Cardiac muscle cell (in vitro differentiated cells and primary cell): ENCODE measurements at regions not wholly inside any gene's neighbourhood (a gene's known extent, or its start where the extent isn't known, plus 50 kb on each side); places are given as distances from the start of the nearest gene placed in this dataset.

Experiments
- DNase-seq, 2 donors: peaks; one replicate each; pipeline versions ENCODE4 v3.0.0 to v3.0.0-alpha.2; 2010 to 2017; ENCODE audit warnings: low read depth in 1 of 2, low spot score in 1 of 2
- H3K27ac ChIP-seq: fragments of 200-600 bp; sonication (generic); 2 replicates; pipeline ENCODE4 v1.5.1; 2016
- H3K27me3 ChIP-seq: fragments of 200-600 bp; sonication (generic); 2 replicates; pipeline ENCODE4 v1.6.0; 2016; ENCODE audit warnings: control low read depth
- H3K36me3 ChIP-seq: fragments of 200-600 bp; sonication (generic); 2 replicates; pipeline ENCODE4 v1.5.1; 2016; ENCODE audit warnings: control low read depth
- H3K4me1 ChIP-seq: fragments of 200-600 bp; sonication (generic); 2 replicates; pipeline ENCODE4 v1.8.1; 2017; ENCODE audit warnings: low read depth, mild to moderate bottlenecking, mixed run types
- H3K4me3 ChIP-seq: fragments of 200-600 bp; sonication (generic); 2 replicates; pipeline ENCODE4 v1.5.1; 2016; ENCODE audit warnings: mild to moderate bottlenecking
- H3K9me3 ChIP-seq: fragments of 200-600 bp; sonication (generic); 2 replicates; pipeline ENCODE4 v1.5.1; 2017; ENCODE audit warnings: low read depth, mild to moderate bottlenecking, control low read depth
- TF ChIP-seq, protein P1 (sequence below): IDR thresholded peaks from 2 replicates; pipeline ENCODE4 v1.5.1; 2012; ENCODE audit warnings: low read depth, mild to moderate bottlenecking, low read length

DNA sequence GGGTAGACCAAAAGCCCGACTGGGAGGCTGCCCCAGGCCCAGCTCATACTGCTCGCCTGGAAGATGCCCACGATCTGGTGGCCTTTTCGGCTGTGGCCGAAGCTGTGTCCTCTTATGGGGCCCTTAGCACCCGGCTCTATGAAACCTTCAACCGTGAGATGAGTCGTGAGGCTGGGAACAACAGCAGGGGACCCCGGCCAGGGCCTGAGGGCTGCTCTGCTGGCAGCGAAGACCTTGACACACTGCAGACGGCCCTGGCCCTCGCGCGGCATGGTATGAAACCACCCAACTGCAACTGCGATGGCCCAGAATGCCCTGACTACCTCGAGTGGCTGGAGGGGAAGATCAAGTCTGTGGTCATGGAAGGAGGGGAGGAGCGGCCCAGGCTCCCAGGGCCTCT, 61.7 kb downstream of the TET3 start:
- no peak for DNase-seq
- no peaks in the 10 kb centered on the region for H3K27me3 ChIP-seq
- TF ChIP-seq, protein P1, sequence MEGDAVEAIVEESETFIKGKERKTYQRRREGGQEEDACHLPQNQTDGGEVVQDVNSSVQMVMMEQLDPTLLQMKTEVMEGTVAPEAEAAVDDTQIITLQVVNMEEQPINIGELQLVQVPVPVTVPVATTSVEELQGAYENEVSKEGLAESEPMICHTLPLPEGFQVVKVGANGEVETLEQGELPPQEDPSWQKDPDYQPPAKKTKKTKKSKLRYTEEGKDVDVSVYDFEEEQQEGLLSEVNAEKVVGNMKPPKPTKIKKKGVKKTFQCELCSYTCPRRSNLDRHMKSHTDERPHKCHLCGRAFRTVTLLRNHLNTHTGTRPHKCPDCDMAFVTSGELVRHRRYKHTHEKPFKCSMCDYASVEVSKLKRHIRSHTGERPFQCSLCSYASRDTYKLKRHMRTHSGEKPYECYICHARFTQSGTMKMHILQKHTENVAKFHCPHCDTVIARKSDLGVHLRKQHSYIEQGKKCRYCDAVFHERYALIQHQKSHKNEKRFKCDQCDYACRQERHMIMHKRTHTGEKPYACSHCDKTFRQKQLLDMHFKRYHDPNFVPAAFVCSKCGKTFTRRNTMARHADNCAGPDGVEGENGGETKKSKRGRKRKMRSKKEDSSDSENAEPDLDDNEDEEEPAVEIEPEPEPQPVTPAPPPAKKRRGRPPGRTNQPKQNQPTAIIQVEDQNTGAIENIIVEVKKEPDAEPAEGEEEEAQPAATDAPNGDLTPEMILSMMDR: no peak
- peaks cover 20% of the 10 kb centered on the region for H3K4me1 ChIP-seq
- no peaks in the 10 kb centered on the region for H3K36me3 ChIP-seq
- H3K27ac ChIP-seq: no peak overlapping the region
- no peaks in the 10 kb centered on the region for H3K9me3 ChIP-seq
- no peak overlapping the region for H3K4me3 ChIP-seq

DNA sequence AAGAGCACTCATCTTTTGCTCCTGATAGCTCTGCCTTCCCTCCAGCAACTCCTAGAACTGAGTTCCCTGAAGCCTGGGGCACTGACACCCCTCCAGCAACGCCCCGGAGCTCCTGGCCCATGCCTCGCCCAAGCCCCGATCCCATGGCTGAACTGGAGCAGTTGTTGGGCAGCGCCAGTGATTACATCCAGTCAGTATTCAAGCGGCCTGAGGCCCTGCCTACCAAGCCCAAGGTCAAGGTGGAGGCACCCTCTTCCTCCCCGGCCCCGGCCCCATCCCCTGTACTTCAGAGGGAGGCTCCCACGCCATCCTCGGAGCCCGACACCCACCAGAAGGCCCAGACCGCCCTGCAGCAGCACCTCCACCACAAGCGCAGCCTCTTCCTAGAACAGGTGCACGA, 62.4 kb downstream of the TET3 start:
- TF ChIP-seq, protein P1: no peak
- Histone ChIP-seq H3K27ac (no peak overlapping the region), H3K27me3 (no peaks in the 10 kb centered on the region), H3K36me3 (no peaks in the 10 kb centered on the region), H3K9me3 (no peaks in the 10 kb centered on the region), H3K4me1 (peaks cover 20% of the 10 kb centered on the region), H3K4me3 (no peak overlapping the region)
- no peak for DNase-seq

DNA sequence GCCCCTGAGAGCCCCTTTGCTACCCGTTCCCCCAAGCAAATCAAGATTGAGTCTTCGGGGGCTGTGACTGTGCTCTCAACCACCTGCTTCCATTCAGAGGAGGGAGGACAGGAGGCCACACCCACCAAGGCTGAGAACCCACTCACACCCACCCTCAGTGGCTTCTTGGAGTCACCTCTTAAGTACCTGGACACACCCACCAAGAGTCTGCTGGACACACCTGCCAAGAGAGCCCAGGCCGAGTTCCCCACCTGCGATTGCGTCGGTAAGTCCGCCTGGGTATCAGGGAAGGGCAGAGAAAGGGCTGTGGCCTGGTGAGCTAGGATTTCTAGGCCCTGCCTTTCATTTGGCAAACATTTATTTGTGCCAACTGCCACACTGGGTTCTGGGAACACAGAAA, 63.4 kb downstream of the TET3 start:
- Histone ChIP-seq H3K4me1 (peaks cover 13% of the 10 kb centered on the region), H3K27me3 (no peaks in the 10 kb centered on the region), H3K36me3 (no peaks in the 10 kb centered on the region), H3K9me3 (no peaks in the 10 kb centered on the region), H3K27ac (no peak overlapping the region), H3K4me3 (no peak overlapping the region)
- TF ChIP-seq, protein P1: no peak
- no peak for DNase-seq

DNA sequence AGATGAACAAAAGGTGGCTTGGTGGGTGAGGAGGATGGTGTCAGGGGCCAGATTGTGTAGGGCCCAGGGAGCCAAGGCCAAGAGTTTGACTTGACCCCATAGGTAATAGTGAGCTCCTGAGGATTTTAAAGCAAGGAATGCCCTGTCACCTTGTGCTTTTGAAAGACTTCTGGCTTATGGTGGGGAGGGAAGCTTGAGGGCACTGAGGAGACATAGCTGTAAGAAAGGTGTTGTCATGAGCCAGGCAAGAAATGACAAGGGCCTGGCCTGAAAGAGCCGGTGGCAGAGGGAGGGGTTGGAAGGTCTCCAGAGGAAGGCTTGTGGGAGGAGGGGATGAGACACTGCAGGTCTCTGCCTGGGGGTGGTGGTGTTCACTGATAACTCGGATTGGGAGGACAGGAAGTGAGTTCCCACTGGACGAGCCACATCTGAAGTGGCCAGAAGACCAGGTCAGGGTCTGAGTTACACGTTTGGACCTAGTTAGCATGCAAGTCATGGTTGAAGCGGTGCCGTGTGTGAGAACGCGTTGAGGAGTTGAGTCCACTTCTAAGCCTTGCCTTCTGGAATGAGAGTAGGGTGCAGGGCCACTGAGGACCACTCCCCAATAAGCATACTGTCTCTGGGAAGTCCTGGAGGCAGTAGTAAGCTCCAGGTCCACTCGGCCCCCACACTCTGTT, 64.3 kb downstream of the TET3 start:
- Histone ChIP-seq H3K4me3 (no peak overlapping the region), H3K4me1 (peaks cover 13% of the 10 kb centered on the region), H3K27me3 (no peaks in the 10 kb centered on the region), H3K9me3 (no peaks in the 10 kb centered on the region), H3K27ac (no peak overlapping the region), H3K36me3 (no peaks in the 10 kb centered on the region)
- no peak for DNase-seq
- TF ChIP-seq, protein P1: no peak

DNA sequence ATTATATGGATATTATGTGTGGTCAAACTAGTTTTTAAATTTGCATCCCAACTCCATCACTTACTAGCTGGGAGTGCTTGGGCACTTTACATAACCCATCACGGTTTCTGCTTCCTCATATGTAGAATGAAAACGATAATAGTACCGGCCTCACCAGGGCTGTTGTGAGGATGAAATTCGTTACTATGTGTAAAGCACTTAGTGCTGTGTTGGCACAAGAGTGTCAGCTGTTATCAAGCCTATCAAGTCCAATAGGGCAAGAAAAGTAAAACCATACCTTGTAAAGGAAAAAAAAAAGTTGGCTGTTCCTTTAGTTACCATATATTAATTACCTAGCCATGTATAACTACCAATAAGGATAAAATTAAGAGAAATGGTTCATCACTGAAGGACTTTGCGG, 65.4 kb downstream of the TET3 start:
- no peak overlapping the region for H3K4me3 ChIP-seq
- no peak for DNase-seq
- peaks cover 13% of the 10 kb centered on the region for H3K4me1 ChIP-seq
- H3K9me3 ChIP-seq: no peaks in the 10 kb centered on the region
- no peaks in the 10 kb centered on the region for H3K36me3 ChIP-seq
- H3K27me3 ChIP-seq: no peaks in the 10 kb centered on the region
- TF ChIP-seq, protein P1: no peak
- H3K27ac ChIP-seq: no peak overlapping the region
